Central memory CD8-positive, alpha-beta T cell (primary cell): ENCODE measurements at regions not wholly inside any gene's neighbourhood (a gene's known extent, or its start where the extent isn't known, plus 50 kb on each side); places are given as distances from the start of the nearest gene placed in this dataset.

Source experiments
- ATAC-seq: fragments of 150-1000 bp; cut with Tn5 transposase; replicated peaks from 2 replicates; pipeline ENCODE4 v1.10.0; 2022; ENCODE audit warnings: mild to moderate bottlenecking, moderate FRiP score, moderate number of reproducible peaks; ENCODE audit not compliant: poor library complexity, severe bottlenecking; ENCODE audit errors: extremely low read depth
- DNase-seq, 2 donors: peaks; one replicate each; pipeline ENCODE4 v3.0.0; 2021; ENCODE audit warnings: low spot score in 2 of 2
- H3K27ac Mint-ChIP-seq: one replicate; pipeline ENCODE4 v1.8.0; 2022; ENCODE audit warnings: low read depth, mild to moderate bottlenecking, moderate library complexity, mixed read lengths
- H3K27me3 Mint-ChIP-seq: one replicate; pipeline ENCODE4 v1.8.0; 2022; ENCODE audit warnings: mixed read lengths
- H3K36me3 Mint-ChIP-seq: one replicate; pipeline ENCODE4 v1.8.0; 2022; ENCODE audit warnings: mild to moderate bottlenecking, moderate library complexity, mixed read lengths; ENCODE audit not compliant: insufficient read depth
- H3K4me1 Mint-ChIP-seq: one replicate; pipeline ENCODE4 v1.8.0; 2022; ENCODE audit warnings: mixed read lengths
- H3K4me3 Mint-ChIP-seq: one replicate; pipeline ENCODE4 v1.8.0; 2022; ENCODE audit warnings: mild to moderate bottlenecking, moderate library complexity, mixed read lengths
- H3K9me3 Mint-ChIP-seq: one replicate; pipeline ENCODE4 v1.8.0; 2022; ENCODE audit warnings: mixed read lengths

- H3K9me3 Mint-ChIP-seq: peaks cover 5% of the 10 kb centered on the region
- no peaks in the 10 kb centered on the region for H3K4me1 Mint-ChIP-seq
- H3K27me3 Mint-ChIP-seq: no peaks in the 10 kb centered on the region
- no peak overlapping the region for H3K4me3 Mint-ChIP-seq
- ATAC-seq (no peak), DNase-seq (no peak)
- no peak overlapping the region for H3K27ac Mint-ChIP-seq
- H3K36me3 Mint-ChIP-seq: peaks cover 2% of the 10 kb centered on the region
Observed at GRCh38 chr21:31456201-31456600, 112.1 kb upstream of the TIAM1 start.

GRCh38 chr21:31455506-31455905, 111.4 kb upstream of the TIAM1 start:
- H3K4me1 Mint-ChIP-seq: no peaks in the 10 kb centered on the region
- H3K27me3 Mint-ChIP-seq: no peaks in the 10 kb centered on the region
- H3K27ac Mint-ChIP-seq: no peak overlapping the region
- peaks cover 5% of the 10 kb centered on the region for H3K9me3 Mint-ChIP-seq
- ATAC-seq (no peak), DNase-seq (no peak)
- peaks cover 2% of the 10 kb centered on the region for H3K36me3 Mint-ChIP-seq
- no peak overlapping the region for H3K4me3 Mint-ChIP-seq

- no peak for DNase-seq
- Mint-ChIP-seq H3K27me3 (no peaks in the 10 kb centered on the region), H3K4me1 (peaks cover 15% of the 10 kb centered on the region), H3K36me3 (peaks cover 2% of the 10 kb centered on the region), H3K9me3 (peaks cover 5% of the 10 kb centered on the region), H3K4me3 (no peak overlapping the region), H3K27ac (no peak overlapping the region)
- ATAC-seq: no peak
Observed at GRCh38 chr21:31450980-31451379, 106.9 kb upstream of the TIAM1 start.

- H3K4me1 Mint-ChIP-seq: peaks cover 21% of the 10 kb centered on the region
- H3K27ac Mint-ChIP-seq: no peak overlapping the region
- H3K4me3 Mint-ChIP-seq: no peak overlapping the region
- DNase-seq: no peak
- H3K27me3 Mint-ChIP-seq: no peaks in the 10 kb centered on the region
- peaks cover 5% of the 10 kb centered on the region for H3K9me3 Mint-ChIP-seq
- H3K36me3 Mint-ChIP-seq: peaks cover 2% of the 10 kb centered on the region
- no peak for ATAC-seq
Observed at GRCh38 chr21:31449921-31450535, 106.0 kb upstream of the TIAM1 start.

GRCh38 chr21:31448496-31448895, 104.4 kb upstream of the TIAM1 start:
- Mint-ChIP-seq H3K27ac (no peak overlapping the region), H3K4me3 (no peak overlapping the region), H3K36me3 (no peaks in the 10 kb centered on the region), H3K4me1 (peaks cover 28% of the 10 kb centered on the region), H3K27me3 (no peaks in the 10 kb centered on the region), H3K9me3 (peaks cover 5% of the 10 kb centered on the region)
- DNase-seq (no peak), ATAC-seq (no peak)

GRCh38 chr21:31447505-31447904, 103.4 kb upstream of the TIAM1 start:
- Mint-ChIP-seq H3K4me3 (no peak overlapping the region), H3K9me3 (peaks cover under 1% of the 10 kb centered on the region), H3K27ac (no peak overlapping the region), H3K27me3 (peaks cover 6% of the 10 kb centered on the region), H3K4me1 (peaks cover 32% of the 10 kb centered on the region), H3K36me3 (no peaks in the 10 kb centered on the region)
- ATAC-seq: no peak
- no peak for DNase-seq

GRCh38 chr21:31446226-31446855, 102.3 kb upstream of the TIAM1 start:
- peaks cover 32% of the 10 kb centered on the region for H3K4me1 Mint-ChIP-seq
- H3K4me3 Mint-ChIP-seq: peak overlapping the region; percentile 16
- H3K27me3 Mint-ChIP-seq: peaks cover 10% of the 10 kb centered on the region
- DNase-seq (no peak), ATAC-seq (peak; percentile 88)
- H3K27ac Mint-ChIP-seq: no peak overlapping the region
- H3K9me3 Mint-ChIP-seq: no peaks in the 10 kb centered on the region
- no peaks in the 10 kb centered on the region for H3K36me3 Mint-ChIP-seq

- Mint-ChIP-seq H3K36me3 (no peaks in the 10 kb centered on the region), H3K27ac (peak overlapping the region; percentile 75), H3K4me3 (no peak overlapping the region), H3K9me3 (no peaks in the 10 kb centered on the region), H3K27me3 (peaks cover 10% of the 10 kb centered on the region), H3K4me1 (peaks cover 32% of the 10 kb centered on the region)
- ATAC-seq (no peak), DNase-seq (no peak)
Observed at GRCh38 chr21:31445137-31445536, 101.1 kb upstream of the TIAM1 start.

- Mint-ChIP-seq H3K4me3 (no peak overlapping the region), H3K27ac (no peak overlapping the region), H3K9me3 (no peaks in the 10 kb centered on the region), H3K4me1 (peaks cover 32% of the 10 kb centered on the region), H3K27me3 (peaks cover 10% of the 10 kb centered on the region), H3K36me3 (no peaks in the 10 kb centered on the region)
- ATAC-seq (no peak), DNase-seq (no peak)
Observed at GRCh38 chr21:31443736-31444521, 99.9 kb upstream of the TIAM1 start.

- no peak for DNase-seq
- Mint-ChIP-seq H3K36me3 (no peaks in the 10 kb centered on the region), H3K27me3 (peaks cover 10% of the 10 kb centered on the region), H3K4me3 (no peak overlapping the region), H3K27ac (peak overlapping the region; percentile 17), H3K4me1 (peaks cover 29% of the 10 kb centered on the region), H3K9me3 (no peaks in the 10 kb centered on the region)
- no peak for ATAC-seq
Observed at GRCh38 chr21:31442339-31442738, 98.3 kb upstream of the TIAM1 start.

- no peak for ATAC-seq
- H3K36me3 Mint-ChIP-seq: no peaks in the 10 kb centered on the region
- no peaks in the 10 kb centered on the region for H3K27me3 Mint-ChIP-seq
- H3K27ac Mint-ChIP-seq: no peak overlapping the region
- H3K4me1 Mint-ChIP-seq: no peaks in the 10 kb centered on the region
- DNase-seq: no peak
- no peak overlapping the region for H3K4me3 Mint-ChIP-seq
- H3K9me3 Mint-ChIP-seq: no peaks in the 10 kb centered on the region
Observed at GRCh38 chr21:31429506-31429905, 85.4 kb upstream of the TIAM1 start.

- Mint-ChIP-seq H3K4me3 (no peak overlapping the region), H3K9me3 (no peaks in the 10 kb centered on the region), H3K27me3 (no peaks in the 10 kb centered on the region), H3K4me1 (no peaks in the 10 kb centered on the region), H3K27ac (no peak overlapping the region), H3K36me3 (no peaks in the 10 kb centered on the region)
- DNase-seq (no peak), ATAC-seq (no peak)
Observed at GRCh38 chr21:31426235-31426797, 82.3 kb upstream of the TIAM1 start.

- no peaks in the 10 kb centered on the region for H3K27me3 Mint-ChIP-seq
- ATAC-seq (no peak), DNase-seq (no peak)
- no peaks in the 10 kb centered on the region for H3K4me1 Mint-ChIP-seq
- no peak overlapping the region for H3K27ac Mint-ChIP-seq
- no peak overlapping the region for H3K4me3 Mint-ChIP-seq
- no peaks in the 10 kb centered on the region for H3K9me3 Mint-ChIP-seq
- H3K36me3 Mint-ChIP-seq: no peaks in the 10 kb centered on the region
Observed at GRCh38 chr21:31425138-31425537, 81.1 kb upstream of the TIAM1 start.
